HG03039 (cell line): ENCODE measurements at regions not wholly inside any gene's neighbourhood (a gene's known extent, or its start where the extent isn't known, plus 50 kb on each side); places are given as distances from the start of the nearest gene placed in this dataset.

Experiments used
- ATAC-seq: cut with Tn5 transposase; IDR thresholded peaks from one replicate; pipeline ENCODE4 v1.9.1; 2021; ENCODE audit warnings: mild to moderate bottlenecking, moderate library complexity; ENCODE audit not compliant: unreplicated experiment

DNA sequence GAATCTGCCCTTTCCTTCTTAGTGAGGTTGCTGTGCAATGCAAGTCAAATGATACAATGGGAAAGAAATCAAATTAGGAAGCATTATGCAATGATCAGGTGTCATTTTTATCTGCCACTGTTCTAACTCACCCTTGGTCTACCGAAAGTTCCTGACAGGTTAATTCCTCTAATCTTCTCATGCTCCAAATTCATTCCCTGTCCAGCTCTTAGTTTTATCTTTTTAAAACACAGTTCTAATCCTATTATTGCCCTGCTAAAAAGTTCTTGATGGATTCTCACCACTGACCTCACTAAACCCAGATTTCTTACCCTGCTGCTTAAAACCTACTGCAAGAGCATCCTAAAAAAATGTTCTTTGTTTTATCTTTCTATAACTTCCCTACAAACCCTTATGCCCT lies 1000.9 kb downstream of the CDH18 start:
- no peak for ATAC-seq

DNA sequence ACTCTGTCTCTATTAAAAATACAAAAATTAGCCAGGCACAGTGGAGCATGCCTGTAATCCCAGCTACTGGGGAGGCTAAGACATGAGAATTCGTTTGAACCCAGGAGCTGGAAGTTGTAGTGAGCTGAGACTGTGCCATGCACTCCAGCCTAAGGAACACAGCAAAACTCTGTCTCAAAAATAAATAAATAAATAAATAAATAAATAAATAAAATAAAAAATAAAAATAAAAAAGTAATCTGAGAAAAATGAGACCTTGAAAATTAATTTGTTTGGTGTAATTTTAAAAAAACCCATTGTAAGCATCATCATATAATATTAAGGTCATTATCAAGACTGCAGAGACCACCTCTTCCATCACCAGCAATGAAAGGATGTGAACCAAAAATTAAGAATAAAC lies 997.1 kb downstream of the CDH18 start:
- no peak for ATAC-seq

DNA sequence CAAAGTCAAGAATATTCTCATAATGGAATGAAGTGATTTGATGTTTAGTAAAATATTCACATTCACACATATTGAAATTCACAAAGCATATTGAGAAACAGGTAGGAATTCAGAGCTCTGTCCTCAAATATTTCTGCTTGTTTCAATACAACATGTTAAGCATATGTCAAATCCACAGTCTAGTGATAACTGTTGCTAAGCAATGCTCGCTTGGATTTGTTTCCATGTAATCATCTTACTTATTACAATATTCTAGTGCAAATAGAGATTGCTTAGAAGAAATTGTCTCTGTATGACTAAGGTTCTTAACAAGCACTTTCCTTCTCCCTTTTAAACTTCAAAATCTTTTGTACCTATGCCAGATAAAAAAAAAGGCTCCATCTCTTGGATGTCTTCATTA lies 995.7 kb downstream of the CDH18 start:
- ATAC-seq, result no peak

DNA sequence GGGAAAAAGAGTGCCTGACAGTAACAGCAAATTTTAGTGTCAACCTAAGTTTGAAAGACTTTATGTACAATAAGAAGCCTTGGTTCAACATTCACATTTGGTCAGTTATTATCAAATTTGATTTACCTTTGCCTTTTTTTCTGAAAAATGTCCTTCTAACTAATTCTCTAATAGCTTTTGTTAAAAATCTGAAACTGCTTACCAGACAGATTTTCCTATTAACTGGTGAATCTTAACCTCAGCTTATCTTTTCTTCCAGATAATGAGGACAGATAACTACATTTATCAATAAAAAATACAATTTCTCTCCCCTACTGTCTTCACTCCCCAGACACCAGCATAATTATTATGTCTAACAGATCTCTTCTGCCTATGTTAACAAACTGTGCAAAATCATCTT lies 988.5 kb downstream of the CDH18 start:
- ATAC-seq, result no peak

GRCh38 chr5:19001054-19001453 lies 986.9 kb downstream of the CDH18 start:
- no peak for ATAC-seq

DNA sequence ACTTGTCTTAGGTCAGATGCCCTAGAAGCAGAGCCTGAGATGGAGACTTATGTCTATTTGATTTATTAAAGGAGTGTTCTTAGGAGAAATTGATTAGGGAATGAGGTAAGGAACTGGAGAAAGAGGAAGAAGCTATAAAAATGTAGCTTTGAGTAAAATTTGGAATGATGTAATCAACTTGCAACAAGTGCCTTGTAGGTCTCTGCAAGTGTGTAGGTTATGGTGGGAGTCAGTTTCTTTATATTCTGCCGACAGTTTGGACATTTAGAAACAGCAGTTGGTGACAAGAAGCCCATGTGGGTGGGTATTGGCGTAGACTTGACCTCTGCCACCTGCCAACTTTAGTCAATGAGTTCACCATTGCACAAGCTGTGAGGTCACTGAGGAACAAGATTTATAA lies 986.5 kb downstream of the CDH18 start:
- no peak for ATAC-seq

- ATAC-seq, result no peak
Measured at GRCh38 chr5:19002111-19002510, 985.9 kb downstream of the CDH18 start.

- no peak for ATAC-seq
Measured at GRCh38 chr5:19018822-19019221, 969.2 kb downstream of the CDH18 start.

GRCh38 chr5:19031491-19031890 lies 956.5 kb downstream of the CDH18 start:
- no peak for ATAC-seq

DNA sequence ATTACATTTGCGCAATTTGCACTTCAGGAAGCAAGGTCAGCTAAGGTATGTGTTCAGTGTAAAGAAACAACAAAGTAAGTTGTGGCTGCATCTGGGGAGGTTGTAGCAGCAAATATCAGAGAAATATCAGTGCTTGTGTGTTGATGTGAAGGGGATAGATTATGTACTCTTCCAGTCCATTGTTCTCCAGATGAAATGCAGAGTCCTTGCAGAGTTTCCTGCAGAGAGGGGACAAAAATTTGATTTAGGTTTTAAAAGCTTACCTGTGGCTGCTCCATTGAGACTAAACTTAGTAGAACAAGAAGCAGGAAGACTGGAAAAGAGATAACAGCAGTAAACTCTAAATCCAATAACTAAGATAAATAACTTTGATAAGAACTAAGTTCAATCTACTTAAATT lies 952.2 kb downstream of the CDH18 start:
- ATAC-seq, result no peak

DNA sequence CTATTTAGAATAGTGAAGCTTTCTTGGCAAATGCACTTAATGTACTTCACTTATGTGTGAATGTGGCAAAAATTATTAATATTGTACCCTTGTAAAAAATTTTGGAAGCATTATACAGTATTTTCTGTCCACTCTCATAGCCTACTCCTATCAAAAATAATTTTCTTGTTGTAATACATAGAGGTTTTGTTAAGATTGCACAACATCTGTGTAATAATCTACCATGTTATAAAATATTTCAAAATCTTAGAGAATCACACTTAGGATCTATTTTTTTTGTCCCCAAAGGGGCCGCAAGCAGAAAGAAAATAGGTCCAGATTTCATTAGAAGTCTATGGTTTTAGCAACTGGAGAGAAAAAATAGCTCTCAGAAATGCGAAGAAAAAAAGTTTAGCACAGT lies 945.9 kb downstream of the CDH18 start:
- ATAC-seq, result no peak

- ATAC-seq, result no peak
Measured at GRCh38 chr5:19044311-19044710, 943.7 kb downstream of the CDH18 start.

DNA sequence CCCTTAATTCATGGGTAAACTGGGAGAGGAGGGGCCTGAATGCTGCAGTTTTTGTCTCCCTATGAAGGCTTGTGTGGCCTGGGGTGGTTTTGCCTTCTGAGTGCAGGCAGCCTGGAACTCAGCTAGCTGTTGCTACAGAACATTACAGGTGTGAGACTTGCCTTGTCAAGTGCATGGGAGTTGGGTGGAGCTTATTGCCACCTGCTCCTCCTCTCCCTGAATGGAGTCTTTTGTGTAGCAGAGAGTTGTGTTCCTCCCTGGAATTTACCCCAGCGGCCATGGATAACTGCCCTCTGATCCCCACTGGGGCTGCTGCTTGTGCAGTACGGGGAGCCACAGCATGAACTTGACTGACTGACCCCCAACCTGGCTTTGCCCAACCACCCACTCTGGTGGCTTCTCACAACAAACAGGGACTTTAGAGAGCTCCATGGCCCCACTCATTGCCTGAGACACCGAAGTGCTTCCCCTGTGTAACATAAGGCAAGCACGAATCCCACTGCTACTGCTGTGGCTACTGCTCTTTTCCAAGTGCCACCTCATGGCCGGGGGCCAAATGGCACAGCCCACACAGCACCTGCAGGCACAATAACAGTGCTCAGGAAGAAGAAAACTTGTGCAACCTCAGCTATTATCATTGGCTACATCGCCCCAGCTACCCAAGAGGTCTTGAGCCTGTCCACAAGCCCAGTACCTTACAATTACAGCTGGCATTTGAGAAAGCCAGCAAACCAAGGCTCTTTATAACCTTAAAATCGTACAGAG lies 942.9 kb downstream of the CDH18 start:
- no peak for ATAC-seq

- no peak for ATAC-seq
Measured at GRCh38 chr5:19047277-19047676, 940.7 kb downstream of the CDH18 start.

GRCh38 chr5:19048726-19049125 lies 939.3 kb downstream of the CDH18 start:
- no peak for ATAC-seq

GRCh38 chr5:19058216-19058615 lies 929.8 kb downstream of the CDH18 start:
- ATAC-seq, result no peak

- no peak for ATAC-seq
Measured at GRCh38 chr5:19064094-19064493, 923.9 kb downstream of the CDH18 start.

- no peak for ATAC-seq
Measured at GRCh38 chr5:19067741-19068140, 920.3 kb downstream of the CDH18 start.

DNA sequence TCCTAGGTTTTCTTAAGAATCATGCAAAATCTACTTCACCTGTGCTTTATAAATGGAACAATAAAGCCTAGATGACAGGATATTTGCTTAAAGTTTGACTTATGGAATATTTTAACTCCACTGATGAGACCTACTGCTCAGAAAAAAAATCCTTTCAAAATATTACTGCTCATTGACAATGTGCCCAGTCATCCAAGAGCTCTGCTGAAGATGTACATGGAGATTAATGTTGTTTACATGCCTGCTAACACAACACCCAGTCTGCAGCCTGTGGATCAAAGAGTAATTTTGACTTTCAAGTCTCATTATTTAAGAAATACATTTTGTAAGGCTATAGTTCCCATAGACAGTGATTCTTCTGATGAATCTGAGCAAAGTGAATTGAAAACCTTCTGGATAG lies 889.6 kb downstream of the CDH18 start:
- ATAC-seq, result no peak

DNA sequence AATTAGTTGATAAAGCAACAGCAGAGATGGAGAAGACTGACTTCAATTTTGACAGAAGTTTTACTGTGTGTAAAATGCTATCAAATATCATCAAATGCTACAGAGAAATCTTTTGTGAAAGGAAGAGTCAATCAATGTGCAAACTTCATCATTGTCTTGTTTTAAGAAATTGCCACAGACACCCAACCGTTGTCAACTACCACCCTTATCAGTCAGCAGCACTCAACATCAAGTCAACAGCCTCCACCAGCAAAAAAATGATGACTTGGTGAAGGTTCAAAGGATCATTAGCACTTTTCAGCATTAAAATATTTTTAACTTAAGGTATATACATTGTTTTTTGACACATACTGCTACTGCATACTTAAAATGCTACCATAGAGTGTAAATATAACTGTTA lies 888.8 kb downstream of the CDH18 start:
- ATAC-seq, result no peak

GRCh38 chr5:19104948-19105347 lies 883.1 kb downstream of the CDH18 start:
- no peak for ATAC-seq

- no peak for ATAC-seq
Measured at GRCh38 chr5:19122923-19123322, 865.1 kb downstream of the CDH18 start.
